GM12873 (cell line): ENCODE measurements at regions not wholly inside any gene's neighbourhood (a gene's known extent, or its start where the extent isn't known, plus 50 kb on each side); places are given as distances from the start of the nearest gene placed in this dataset.

ENCODE experiments used
- CTCF ChIP-seq: IDR thresholded peaks from 2 replicates; pipeline ENCODE4 v1.5.1; 2012; ENCODE audit warnings: low read depth, mild to moderate bottlenecking, moderate library complexity, low read length, control low read depth; ENCODE audit not compliant: insufficient read depth; ENCODE audit errors: missing control alignments

- TF ChIP-seq CTCF, result no peak
These were observed 506.7 kb downstream of the BCOR start for GRCh38 chrX:39591099-39591498.

GRCh38 chrX:39592776-39593175 lies 505.0 kb downstream of the BCOR start:
- TF ChIP-seq CTCF, result no peak

GRCh38 chrX:39595977-39596376 lies 501.8 kb downstream of the BCOR start:
- no peak for TF ChIP-seq CTCF

- TF ChIP-seq CTCF, result no peak
These were observed 501.3 kb downstream of the BCOR start for GRCh38 chrX:39596437-39596836.

- TF ChIP-seq CTCF, result no peak
These were observed 498.4 kb downstream of the BCOR start for GRCh38 chrX:39599339-39599738.

- no peak for TF ChIP-seq CTCF
These were observed 497.5 kb downstream of the BCOR start for GRCh38 chrX:39600222-39600621.

GRCh38 chrX:39601231-39602177 lies 496.3 kb downstream of the BCOR start:
- no peak for TF ChIP-seq CTCF
